HepG2 (cell line): ENCODE measurements at regions not wholly inside any gene's neighbourhood (a gene's known extent, or its start where the extent isn't known, plus 50 kb on each side); places are given as distances from the start of the nearest gene placed in this dataset.

Source experiments
- ATAC-seq: fragments of 200-7000 bp; cut with Tn5 transposase; 3 replicates; pipeline ENCODE4 v1.9.1; 2020; ENCODE audit warnings: mild to moderate bottlenecking, moderate library complexity
- BruUV-seq: library from RNA; stranded (reverse); fragments of 400-500 nt; replicated peaks from 2 replicates; lab custom pipeline; 2021; lab: Mats Ljungman, UMichigan
- CTCF ChIA-PET: fragments of 300-600 bp; formaldehyde crosslinking; extraction: SDS; loops from one replicate; lab custom pipeline; 2021; ENCODE audit warnings: low total read pairs, inconsistent platforms, low intra/inter-chr PET ratio; lab: Yijun Ruan, JAX
- POLR2A ChIA-PET: fragments of 350-600 bp; sonication (Branson Sonifier 250); formaldehyde crosslinking; loops from one replicate; lab custom pipeline; 2020; ENCODE audit warnings: antibody characterized with exemption, inconsistent platforms; lab: Yijun Ruan, JAX
- DNase-seq: peaks from one replicate; pipeline ENCODE4 v3.0.0-alpha.2; 2015; ENCODE audit warnings: low spot score
- FAIRE-seq: peaks from 3 replicates; lab custom pipeline; 2011; peaks lifted over from hg19 to GRCh38; lab: Jason Lieb, UNC
- H2AFZ ChIP-seq: one replicate; pipeline ENCODE4 v1.6.1; 2011; ENCODE audit warnings: low read length, inconsistent platforms
- H3K27ac ChIP-seq: fragments of 300-600 bp; 3 replicates; pipeline ENCODE4 v1.8.0; 2011; ENCODE audit warnings: mixed run types, mild to moderate bottlenecking, mixed read lengths, low read length, inconsistent platforms; ENCODE audit not compliant: insufficient read depth; ENCODE audit errors: extremely low read length
- H3K27me3 ChIP-seq, 2 experiments: fragments of 200-600 bp in 1 of 2; 2 replicates in 1 of 2; 3 replicates in 1 of 2; pipeline versions ENCODE4 v1.6.0 to v1.8.0; 2011; ENCODE audit warnings: low read length in 2 of 2, mild to moderate bottlenecking in 2 of 2, moderate library complexity in 2 of 2, inconsistent platforms in 1 of 2; ENCODE audit not compliant: insufficient read depth in 2 of 2, control insufficient read depth in 1 of 2
- H3K36me3 ChIP-seq, 2 experiments: fragments of 200-600 bp in 1 of 2; replicated peaks in 1 of 2; 2 replicates in 1 of 2; 3 replicates in 1 of 2; pipeline versions ENCODE4 v1.5.1 to v1.8.0; 2011; ENCODE audit warnings: low read length in 2 of 2, inconsistent platforms in 1 of 2; ENCODE audit not compliant: insufficient read depth in 2 of 2, control insufficient read depth in 1 of 2
- H3K4me1 ChIP-seq: 2 replicates; pipeline ENCODE4 v1.5.1; 2012; ENCODE audit warnings: low read length, inconsistent platforms; ENCODE audit not compliant: insufficient read depth
- H3K4me2 ChIP-seq: 2 replicates; pipeline ENCODE4 v1.6.0; 2011; ENCODE audit warnings: low read depth, low read length, inconsistent platforms
- H3K4me3 ChIP-seq, 3 experiments: fragments of 200-600 bp in 1 of 3; sonication (generic), shearing (Covaris generic) in 1 of 3; replicated peaks in 1 of 3; 2 replicates each; pipeline ENCODE4 v1.5.1; 2011 to 2016; ENCODE audit warnings: low read length in 3 of 3, inconsistent platforms in 2 of 3, low read depth in 2 of 3, mild to moderate bottlenecking in 2 of 3, control low read depth in 1 of 3, mixed read lengths in 1 of 3; ENCODE audit not compliant: insufficient read depth in 1 of 3
- H3K79me2 ChIP-seq: one replicate; pipeline ENCODE4 v1.6.1; 2011; ENCODE audit warnings: low read length, inconsistent platforms; ENCODE audit not compliant: insufficient read depth
- H3K9ac ChIP-seq: 2 replicates; pipeline ENCODE4 v1.6.0; 2011; ENCODE audit warnings: mild to moderate bottlenecking, low read depth, low read length, inconsistent platforms; ENCODE audit not compliant: insufficient read depth
- H3K9me3 ChIP-seq: 2 replicates; pipeline ENCODE4 v1.5.1; 2012; ENCODE audit warnings: mild to moderate bottlenecking, low read length
- H4K20me1 ChIP-seq: 2 replicates; pipeline ENCODE4 v1.6.0; 2011; ENCODE audit warnings: inconsistent platforms, mild to moderate bottlenecking, low read length, moderate library complexity; ENCODE audit not compliant: insufficient read depth
- ATAD3A ChIP-seq: sonication (generic); formaldehyde crosslinking; IDR thresholded peaks from 2 replicates; pipeline ENCODE4 v1.4.0; 2020; ENCODE audit warnings: missing genetic modification reagents
- HNRNPLL ChIP-seq: fragments of 200-400 bp; formaldehyde crosslinking; IDR thresholded peaks from 2 replicates; pipeline ENCODE4 v1.6.1; 2017; ENCODE audit warnings: mild to moderate bottlenecking, low read depth, low read length; ENCODE audit not compliant: poor library complexity, severe bottlenecking
- MEIS1 ChIP-seq: sonication (generic); formaldehyde crosslinking; IDR thresholded peaks from 2 replicates; pipeline ENCODE4 v1.9.0; 2021; ENCODE audit warnings: mild to moderate bottlenecking, missing genetic modification reagents, moderate library complexity, borderline replicate concordance
- PAF1 ChIP-seq: IDR thresholded peaks from 2 replicates; pipeline ENCODE4 v1.6.1; 2016; ENCODE audit warnings: missing genetic modification reagents, missing compliant biosample characterization
- POLR2AphosphoS5 ChIP-seq: IDR thresholded peaks from 2 replicates; pipeline ENCODE4 v1.6.1; 2012; ENCODE audit warnings: low read depth, low read length
- SAFB2 ChIP-seq: sonication (generic); formaldehyde crosslinking; IDR thresholded peaks from 2 replicates; pipeline ENCODE4 v1.5.1; 2020; ENCODE audit warnings: missing genetic modification reagents, low read depth, mild to moderate bottlenecking, borderline replicate concordance
- SALL2 ChIP-seq: sonication (generic); formaldehyde crosslinking; IDR thresholded peaks from 2 replicates; pipeline ENCODE4 v1.8.1; 2023; ENCODE audit warnings: mild to moderate bottlenecking, missing genetic modification reagents, inconsistent platforms
- SMARCC2 ChIP-seq: fragments of 450-650 bp; IDR thresholded peaks from 2 replicates; pipeline ENCODE4 v1.6.1; 2017; ENCODE audit warnings: antibody characterized with exemption, mild to moderate bottlenecking
- SP5 ChIP-seq: IDR thresholded peaks from 2 replicates; pipeline ENCODE4 v1.6.1; 2016; ENCODE audit warnings: low read depth, borderline replicate concordance
- ZNF720 ChIP-seq: sonication (generic); formaldehyde crosslinking; IDR thresholded peaks from 2 replicates; pipeline ENCODE4 v1.4.0; 2020; ENCODE audit warnings: missing genetic modification reagents
- WGBS: methylation state at CpG from one replicate; pipeline ENCODE4 v1.1.6; 2017; ENCODE audit warnings: low lambda C conversion rate; 5-methylcytosine and 5-hydroxymethylcytosine counted together
- in situ Hi-C: cut with HindIII; loops from 2 replicates; pipeline ENCODE4 v1.10.0; 2017; ENCODE audit warnings: low pct_unique_long_range_greater_than_20kb; ENCODE audit not compliant: extremely low pct_ligation_motif_present
- intact Hi-C: fragments of 100-400 bp; cut with micrococcal nuclease; formaldehyde crosslinking; loops from one replicate; pipeline ENCODE4 v1.10.0; 2022; ENCODE audit not compliant: unreplicated experiment
- TF ChIP-seq, protein P1 (sequence below): sonication (generic); formaldehyde crosslinking; IDR thresholded peaks from 2 replicates; pipeline ENCODE4 v1.8.0; 2022; ENCODE audit warnings: low read depth, missing genetic modification reagents
- TF ChIP-seq, protein P2 (sequence below): sonication (generic); formaldehyde crosslinking; IDR thresholded peaks from 2 replicates; pipeline ENCODE4 v1.8.1; 2023; ENCODE audit warnings: mild to moderate bottlenecking, missing genetic modification reagents
- TF ChIP-seq, protein P3 (sequence below): sonication (generic); formaldehyde crosslinking; IDR thresholded peaks from 2 replicates; pipeline ENCODE4 v1.8.0; 2022; ENCODE audit warnings: mild to moderate bottlenecking, missing genetic modification reagents, borderline replicate concordance
- TF ChIP-seq, protein P4 (sequence below): sonication (generic); formaldehyde crosslinking; conservative IDR thresholded peaks from 2 replicates; pipeline ENCODE4 v1.8.0; 2022; ENCODE audit warnings: low read depth, missing genetic modification reagents
- TF ChIP-seq, protein P5 (sequence below): fragments of 450-650 bp; IDR thresholded peaks from 2 replicates; pipeline ENCODE4 v1.6.1; 2017; ENCODE audit warnings: mild to moderate bottlenecking

DNA sequence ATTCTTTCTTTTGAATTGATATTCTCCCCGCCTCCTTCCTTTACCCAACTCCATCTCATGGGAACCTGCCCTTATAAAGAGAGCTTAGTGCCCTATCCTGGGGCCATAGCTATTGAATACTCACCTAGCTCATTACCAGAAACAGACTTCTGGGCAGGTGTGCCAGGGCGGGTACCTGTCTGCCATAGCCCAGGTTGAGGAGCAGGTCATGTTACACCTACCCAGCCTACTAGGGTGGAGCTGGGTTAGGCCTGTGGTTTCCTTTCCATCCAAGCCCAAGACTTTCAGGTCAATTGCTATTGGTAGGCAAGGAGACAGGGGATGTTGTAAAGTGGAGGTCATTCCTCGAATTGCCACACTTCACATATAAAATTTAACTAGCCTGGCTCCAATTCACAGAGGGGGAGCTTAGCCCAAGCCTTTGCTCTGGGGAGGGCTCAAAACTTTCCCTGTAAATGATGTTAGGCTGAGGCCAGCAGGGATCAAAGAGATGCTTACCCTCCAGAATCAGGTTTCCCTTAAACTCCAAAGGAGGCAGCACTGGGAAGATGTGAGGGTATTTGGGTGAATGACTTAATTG is 87.1 kb upstream of the IPO9 start:
- Histone ChIP-seq H3K9ac (no peak overlapping the region), H3K4me2 (no peak overlapping the region), H3K36me3 (no peaks in the 10 kb centered on the region), H3K27ac (no peak overlapping the region), H3K9me3 (no peaks in the 10 kb centered on the region), H3K4me3 (no peak overlapping the region), H4K20me1 (no peaks in the 10 kb centered on the region), H3K4me1 (no peaks in the 10 kb centered on the region), H3K79me2 (no peaks in the 10 kb centered on the region), H2AFZ (no peak overlapping the region), H3K27me3 (peaks cover 5 to 54% of the 10 kb centered on the region in 2 experiments)
- FAIRE-seq (no peak), ATAC-seq (no peak), DNase-seq (no peak)
- POLR2A ChIA-PET: no interaction called here
- in situ Hi-C loops (no loop called here), intact Hi-C loops (no loop called here)
- WGBS: 27% methylated on average over 3 of the region's 3 CpGs
- no TSS peak for BruUV-seq
- CTCF ChIA-PET: no interaction called here
- no peak for TF ChIP-seq POLR2AphosphoS5
- no peak for TF ChIP-seq ATAD3A (CRISPR knock-in tag)
- TF ChIP-seq, protein P1, sequence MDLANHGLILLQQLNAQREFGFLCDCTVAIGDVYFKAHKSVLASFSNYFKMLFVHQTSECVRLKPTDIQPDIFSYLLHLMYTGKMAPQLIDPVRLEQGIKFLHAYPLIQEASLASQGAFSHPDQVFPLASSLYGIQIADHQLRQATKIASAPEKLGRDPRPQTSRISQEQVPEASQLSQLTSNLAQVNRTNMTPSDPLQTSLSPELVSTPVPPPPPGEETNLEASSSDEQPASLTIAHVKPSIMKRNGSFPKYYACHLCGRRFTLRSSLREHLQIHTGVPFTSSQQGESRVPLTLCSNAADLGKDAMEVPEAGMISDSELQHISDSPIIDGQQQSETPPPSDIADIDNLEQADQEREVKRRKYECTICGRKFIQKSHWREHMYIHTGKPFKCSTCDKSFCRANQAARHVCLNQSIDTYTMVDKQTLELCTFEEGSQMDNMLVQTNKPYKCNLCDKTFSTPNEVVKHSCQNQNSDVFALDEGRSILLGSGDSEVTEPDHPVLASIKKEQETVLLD (CRISPR knock-in tag): no peak
- TF ChIP-seq, protein P2, sequence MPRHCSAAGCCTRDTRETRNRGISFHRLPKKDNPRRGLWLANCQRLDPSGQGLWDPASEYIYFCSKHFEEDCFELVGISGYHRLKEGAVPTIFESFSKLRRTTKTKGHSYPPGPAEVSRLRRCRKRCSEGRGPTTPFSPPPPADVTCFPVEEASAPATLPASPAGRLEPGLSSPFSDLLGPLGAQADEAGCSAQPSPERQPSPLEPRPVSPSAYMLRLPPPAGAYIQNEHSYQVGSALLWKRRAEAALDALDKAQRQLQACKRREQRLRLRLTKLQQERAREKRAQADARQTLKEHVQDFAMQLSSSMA (CRISPR knock-in tag): no peak
- TF ChIP-seq ZNF720 (CRISPR knock-in tag): no peak
- TF ChIP-seq PAF1 (CRISPR knock-in tag): no peak
- no peak for TF ChIP-seq MEIS1 (CRISPR knock-in tag)
- TF ChIP-seq, protein P3, sequence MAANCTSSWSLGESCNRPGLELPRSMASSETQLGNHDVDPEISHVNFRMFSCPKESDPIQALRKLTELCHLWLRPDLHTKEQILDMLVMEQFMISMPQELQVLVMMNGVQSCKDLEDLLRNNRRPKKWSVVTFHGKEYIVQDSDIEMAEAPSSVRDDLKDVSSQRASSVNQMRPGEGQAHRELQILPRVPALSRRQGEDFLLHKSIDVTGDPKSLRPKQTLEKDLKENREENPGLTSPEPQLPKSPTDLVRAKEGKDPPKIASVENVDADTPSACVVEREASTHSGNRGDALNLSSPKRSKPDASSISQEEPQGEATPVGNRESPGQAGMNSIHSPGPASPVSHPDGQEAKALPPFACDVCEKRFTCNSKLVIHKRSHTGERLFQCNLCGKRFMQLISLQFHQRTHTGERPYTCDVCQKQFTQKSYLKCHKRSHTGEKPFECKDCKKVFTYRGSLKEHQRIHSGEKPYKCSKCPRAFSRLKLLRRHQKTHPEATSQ (CRISPR knock-in tag): no peak
- TF ChIP-seq SALL2 (CRISPR knock-in tag): no peak
- TF ChIP-seq HNRNPLL: no peak
- TF ChIP-seq, protein P4, sequence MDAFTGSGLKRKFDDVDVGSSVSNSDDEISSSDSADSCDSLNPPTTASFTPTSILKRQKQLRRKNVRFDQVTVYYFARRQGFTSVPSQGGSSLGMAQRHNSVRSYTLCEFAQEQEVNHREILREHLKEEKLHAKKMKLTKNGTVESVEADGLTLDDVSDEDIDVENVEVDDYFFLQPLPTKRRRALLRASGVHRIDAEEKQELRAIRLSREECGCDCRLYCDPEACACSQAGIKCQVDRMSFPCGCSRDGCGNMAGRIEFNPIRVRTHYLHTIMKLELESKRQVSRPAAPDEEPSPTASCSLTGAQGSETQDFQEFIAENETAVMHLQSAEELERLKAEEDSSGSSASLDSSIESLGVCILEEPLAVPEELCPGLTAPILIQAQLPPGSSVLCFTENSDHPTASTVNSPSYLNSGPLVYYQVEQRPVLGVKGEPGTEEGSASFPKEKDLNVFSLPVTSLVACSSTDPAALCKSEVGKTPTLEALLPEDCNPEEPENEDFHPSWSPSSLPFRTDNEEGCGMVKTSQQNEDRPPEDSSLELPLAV (CRISPR knock-in tag): no peak
- TF ChIP-seq, protein P5, sequence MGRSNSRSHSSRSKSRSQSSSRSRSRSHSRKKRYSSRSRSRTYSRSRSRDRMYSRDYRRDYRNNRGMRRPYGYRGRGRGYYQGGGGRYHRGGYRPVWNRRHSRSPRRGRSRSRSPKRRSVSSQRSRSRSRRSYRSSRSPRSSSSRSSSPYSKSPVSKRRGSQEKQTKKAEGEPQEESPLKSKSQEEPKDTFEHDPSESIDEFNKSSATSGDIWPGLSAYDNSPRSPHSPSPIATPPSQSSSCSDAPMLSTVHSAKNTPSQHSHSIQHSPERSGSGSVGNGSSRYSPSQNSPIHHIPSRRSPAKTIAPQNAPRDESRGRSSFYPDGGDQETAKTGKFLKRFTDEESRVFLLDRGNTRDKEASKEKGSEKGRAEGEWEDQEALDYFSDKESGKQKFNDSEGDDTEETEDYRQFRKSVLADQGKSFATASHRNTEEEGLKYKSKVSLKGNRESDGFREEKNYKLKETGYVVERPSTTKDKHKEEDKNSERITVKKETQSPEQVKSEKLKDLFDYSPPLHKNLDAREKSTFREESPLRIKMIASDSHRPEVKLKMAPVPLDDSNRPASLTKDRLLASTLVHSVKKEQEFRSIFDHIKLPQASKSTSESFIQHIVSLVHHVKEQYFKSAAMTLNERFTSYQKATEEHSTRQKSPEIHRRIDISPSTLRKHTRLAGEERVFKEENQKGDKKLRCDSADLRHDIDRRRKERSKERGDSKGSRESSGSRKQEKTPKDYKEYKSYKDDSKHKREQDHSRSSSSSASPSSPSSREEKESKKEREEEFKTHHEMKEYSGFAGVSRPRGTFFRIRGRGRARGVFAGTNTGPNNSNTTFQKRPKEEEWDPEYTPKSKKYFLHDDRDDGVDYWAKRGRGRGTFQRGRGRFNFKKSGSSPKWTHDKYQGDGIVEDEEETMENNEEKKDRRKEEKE: no peak
- TF ChIP-seq SP5 (CRISPR knock-in tag): no peak
- no peak for TF ChIP-seq SAFB2 (CRISPR knock-in tag)
- no peak for TF ChIP-seq SMARCC2
